ENCODE measurements at regions not wholly inside any gene's neighbourhood (a gene's known extent, or its start where the extent isn't known, plus 50 kb on each side); places are given as distances from the start of the nearest gene placed in this dataset.
"Not testable (repeated sequence)": the region's sequence is repeated elsewhere in the genome, so short reads cannot be mapped to it uniquely, and the experiment has no call there.

DNA sequence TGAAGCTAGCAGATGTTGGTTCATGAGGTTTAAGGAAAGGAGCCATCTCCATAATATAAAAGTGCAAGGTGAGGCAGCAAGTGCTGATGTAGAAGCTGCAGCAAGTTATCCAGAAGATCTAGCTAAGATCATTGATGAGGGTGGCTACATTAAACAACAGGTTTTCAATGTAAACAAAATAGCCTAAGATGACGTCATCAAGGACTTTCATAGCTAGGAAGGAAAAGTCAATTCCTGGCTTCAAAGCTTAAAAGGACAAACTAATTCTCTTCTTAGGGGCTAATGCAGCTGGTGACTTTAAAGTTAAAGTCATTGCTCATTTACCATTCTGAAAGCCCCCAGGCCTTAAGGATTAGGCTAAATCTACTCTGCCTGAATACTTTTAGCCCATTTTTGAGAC lies 141.9 kb downstream of the MID1IP1 start:
- DNase-seq: no peak

DNA sequence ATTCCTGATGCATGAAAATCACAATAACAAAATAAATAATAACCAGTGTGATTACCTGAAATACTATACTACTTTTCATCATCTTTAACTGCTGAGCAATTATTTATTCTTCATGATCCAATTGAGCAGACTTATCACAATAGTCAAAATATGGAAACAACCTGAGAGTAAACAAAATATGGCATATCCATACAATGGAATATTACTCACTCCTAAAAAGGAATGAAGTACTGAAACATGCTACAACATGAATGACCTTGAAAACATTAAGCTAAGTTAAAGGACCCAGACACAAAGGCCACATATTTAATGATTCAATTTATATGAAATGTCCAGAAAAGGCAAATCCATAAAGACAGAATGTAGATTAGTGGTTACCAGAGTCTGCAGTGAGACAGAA lies 146.8 kb downstream of the MID1IP1 start:
- no peak for DNase-seq

DNA sequence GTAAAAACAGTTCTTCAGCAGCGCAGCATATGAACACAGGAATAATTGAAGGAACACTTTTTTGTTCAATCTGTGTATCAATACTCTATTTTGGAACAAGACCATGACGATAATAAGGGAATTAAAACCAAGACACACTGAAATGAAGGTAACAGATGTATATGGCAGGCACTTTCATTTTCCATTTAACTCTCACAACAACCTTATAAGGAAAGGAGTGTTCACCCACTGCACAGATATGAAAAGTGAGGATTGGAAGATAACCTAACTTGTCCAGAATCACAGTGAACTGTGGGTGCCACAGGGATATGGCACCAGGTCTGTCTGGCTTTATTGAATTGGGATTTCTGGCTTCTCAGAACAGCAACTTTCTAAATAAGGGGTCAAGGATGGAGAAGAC lies 153.3 kb downstream of the MID1IP1 start:
- DNase-seq: no peak

DNA sequence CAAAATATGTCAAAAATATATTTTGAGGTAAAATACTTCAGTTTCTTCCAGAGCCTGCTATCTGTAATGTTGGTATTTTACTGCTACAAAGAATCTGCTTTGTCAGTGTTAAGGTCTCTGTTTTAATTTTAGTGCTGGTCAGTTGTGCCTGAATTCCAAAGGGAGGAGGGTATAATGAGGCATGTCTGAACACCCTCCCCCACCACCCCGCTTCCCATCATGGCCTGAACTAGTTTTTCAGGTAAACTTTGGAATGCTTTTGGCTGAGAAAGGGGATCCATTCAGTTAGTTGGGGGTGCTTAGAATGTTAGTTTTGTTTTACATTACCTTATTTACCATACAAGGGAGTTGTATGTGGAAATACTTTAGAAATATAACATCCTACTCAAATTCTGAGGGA lies 158.5 kb downstream of the MID1IP1 start:
- DNase-seq: no peak

DNA sequence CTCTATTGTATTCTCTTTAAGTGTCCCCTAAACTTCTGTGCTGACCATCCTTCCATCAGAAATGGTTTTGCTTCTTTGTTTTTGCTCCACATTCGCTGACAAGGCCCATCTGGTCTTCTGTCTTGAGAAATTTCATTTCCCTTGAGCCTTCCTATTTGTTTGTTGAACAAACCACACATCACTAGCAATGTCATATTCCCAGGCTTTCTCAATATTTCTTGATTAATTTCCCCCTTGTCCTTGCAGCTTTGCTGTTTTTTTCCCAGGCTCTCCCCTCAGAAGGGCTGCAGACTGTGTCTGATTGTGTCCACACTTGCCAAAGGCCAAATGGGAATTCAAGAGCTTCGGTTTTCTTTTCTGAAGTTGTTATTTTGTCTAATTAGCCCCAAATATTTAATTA lies 158.9 kb downstream of the MID1IP1 start:
- no peak for DNase-seq

DNA sequence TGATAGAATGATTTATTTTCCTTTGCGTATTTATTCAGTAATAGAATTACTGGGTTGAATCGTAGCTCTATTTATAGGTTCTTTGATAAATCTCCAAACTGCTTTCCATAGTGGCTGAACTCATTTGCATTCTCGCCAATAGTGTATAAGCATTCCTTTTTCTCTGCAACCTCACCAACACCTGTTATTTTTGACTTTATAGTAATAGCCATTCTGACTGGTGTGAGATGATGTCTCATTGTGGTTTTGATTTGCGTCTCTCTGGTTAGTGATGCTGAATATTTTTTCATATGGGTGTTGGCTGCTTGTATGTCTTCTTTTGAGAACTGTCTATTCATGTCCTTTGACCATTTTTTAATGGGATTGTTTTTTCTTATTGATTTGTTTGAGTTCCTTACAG lies 160.7 kb downstream of the MID1IP1 start:
- DNase-seq: no peak

DNA sequence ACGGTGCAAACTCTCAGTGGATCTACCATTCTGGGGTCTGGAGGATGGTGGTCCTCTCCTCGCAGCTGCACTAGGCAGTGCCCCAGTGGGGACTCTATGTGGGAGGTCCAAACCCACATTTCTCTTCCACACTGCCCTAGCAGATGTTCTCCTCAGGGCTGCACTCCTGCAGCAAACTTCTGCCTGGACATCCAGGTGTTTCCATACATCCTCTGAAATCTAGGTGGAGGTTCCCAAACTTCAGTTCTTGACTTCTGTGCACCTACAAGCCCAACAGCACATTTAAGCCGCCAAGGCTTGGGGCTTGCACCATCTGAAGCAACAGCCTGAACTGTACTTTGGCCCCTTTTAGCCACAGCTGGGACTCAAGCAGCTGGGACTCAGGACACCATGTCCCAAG lies 162.0 kb downstream of the MID1IP1 start:
- not testable (repeated sequence) for DNase-seq

DNA sequence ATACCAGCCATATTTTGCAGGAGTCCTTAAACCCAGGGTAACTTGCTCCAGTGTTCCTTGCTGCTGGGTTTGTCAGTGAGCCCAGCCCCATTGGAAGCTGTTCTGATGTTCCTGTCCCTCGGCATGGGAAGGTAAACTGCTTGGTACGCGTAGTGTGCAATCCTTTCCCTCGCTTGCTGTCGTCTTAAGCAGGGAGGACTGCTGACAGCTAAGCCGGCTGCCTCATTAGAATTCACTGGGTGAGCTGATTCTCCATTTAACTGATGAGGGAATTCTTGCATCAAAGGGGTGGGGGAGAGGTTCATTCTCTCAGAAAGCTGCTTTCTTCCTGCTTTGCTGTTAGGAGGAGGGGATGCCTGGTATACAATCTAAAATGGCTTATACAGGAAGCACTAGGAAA lies 164.6 kb downstream of the MID1IP1 start:
- DNase-seq: no peak

- DNase-seq: no peak
Observed at GRCh38 chrX:38968344-38969216, 167.3 kb downstream of the MID1IP1 start.

DNA sequence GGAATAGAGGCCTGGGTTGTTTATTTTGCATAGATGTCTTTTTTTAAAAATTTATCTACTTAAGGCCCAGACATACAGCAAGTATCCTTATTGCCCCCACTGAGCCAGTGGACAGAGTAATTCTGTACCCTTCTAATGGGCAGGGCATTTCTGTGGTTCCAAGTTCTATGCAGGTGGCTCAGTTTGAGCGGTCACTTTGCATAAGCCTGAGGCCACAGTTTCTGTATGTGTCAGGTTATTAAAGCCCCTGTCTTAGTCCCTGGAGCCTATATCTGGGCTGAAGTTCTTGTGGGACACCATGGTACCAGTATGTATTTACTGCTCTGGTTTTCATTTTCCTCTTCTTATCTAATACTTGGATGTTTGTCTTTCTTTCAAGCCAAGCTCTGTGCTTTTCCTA lies 168.8 kb downstream of the MID1IP1 start:
- DNase-seq: no peak

- no peak for DNase-seq
Observed at GRCh38 chrX:38970845-38971244, 169.6 kb downstream of the MID1IP1 start.

GRCh38 chrX:38973322-38973721 lies 172.1 kb downstream of the MID1IP1 start:
- no peak for DNase-seq

DNA sequence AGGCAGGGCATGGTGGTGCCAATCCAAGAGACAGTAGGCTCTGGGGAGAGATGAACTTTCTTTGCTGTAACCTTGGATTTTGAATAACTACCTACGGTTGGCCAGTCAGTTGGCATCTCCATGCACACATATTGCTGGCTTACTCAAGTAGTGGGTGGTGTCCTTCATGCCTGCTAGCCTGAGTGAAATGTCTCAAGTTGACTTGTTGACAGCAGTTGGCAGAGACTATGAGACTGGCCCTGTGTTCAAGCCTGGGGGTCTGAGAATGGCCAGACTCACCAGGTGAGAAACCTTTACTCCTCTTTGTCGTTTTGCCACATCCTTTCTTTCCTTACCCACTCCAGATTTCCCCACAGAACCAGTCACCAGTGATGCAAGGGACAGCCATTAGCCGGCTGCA lies 173.3 kb downstream of the MID1IP1 start:
- no peak for DNase-seq

DNA sequence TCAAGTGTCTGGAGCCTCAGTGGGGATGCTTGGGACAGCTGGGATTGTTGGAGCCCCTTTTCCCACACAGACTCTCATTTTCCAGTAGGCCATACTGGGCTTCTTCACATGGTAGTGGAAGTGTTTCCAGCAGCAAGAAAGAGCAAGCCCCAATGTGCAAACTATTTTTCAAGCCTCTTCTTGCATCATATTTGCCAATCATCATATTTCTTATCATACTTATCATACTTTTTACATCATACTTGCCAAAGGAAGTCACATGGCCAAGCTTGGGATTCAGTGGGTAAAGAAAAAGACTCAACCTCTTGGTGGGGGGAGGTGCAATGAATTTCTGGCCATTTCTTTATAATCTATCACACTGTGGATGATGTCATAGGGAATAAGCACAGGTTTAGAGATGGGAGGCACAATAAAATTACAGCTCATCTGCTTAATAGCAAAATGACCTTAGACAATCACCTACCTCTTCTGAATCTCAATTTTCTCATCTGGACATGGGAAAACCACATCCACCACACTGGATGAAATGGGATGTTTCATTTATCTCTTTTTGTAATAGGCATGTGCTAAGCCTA lies 174.2 kb downstream of the MID1IP1 start:
- DNase-seq: no peak

DNA sequence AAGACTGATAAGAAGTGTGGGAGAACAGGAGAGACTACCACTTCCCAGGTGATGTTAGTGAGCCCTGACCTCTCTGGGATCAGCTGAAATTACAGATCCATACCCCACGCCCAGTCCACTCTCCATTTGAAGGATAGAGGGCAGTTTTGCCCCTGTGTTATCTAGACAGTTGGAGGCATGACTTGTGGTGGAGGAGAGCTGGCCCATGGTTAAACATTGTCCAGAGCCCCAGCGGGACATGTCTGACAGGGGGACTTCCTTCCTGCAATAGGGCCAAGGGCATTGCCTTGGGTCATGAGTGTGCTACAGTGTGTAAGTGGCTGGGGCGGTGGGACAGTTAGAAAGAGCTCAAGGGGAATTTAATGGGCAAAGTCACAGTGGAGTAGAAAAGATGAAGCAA lies 181.1 kb downstream of the MID1IP1 start:
- DNase-seq: no peak

GRCh38 chrX:38982843-38983242 lies 181.6 kb downstream of the MID1IP1 start:
- no peak for DNase-seq

DNA sequence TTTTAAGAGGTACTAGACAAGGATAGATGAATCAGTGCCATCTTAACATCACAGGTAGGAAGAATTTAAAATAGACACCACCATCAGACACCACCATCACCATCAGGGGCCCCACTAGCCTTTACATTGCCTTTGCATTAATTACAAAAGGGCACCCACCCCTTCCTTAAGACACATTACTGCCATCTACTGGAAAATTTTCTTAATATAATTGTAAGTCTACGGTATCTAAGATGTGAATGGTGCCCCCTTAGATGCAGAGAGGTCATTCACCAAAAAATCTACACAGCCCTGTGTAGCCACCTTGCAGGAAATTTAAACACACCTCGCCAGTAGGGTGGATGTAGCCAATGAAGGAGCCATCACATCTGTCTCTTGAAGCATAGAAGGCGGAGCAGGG lies 184.1 kb downstream of the MID1IP1 start:
- no peak for DNase-seq

GRCh38 chrX:38985945-38986344 lies 184.7 kb downstream of the MID1IP1 start:
- DNase-seq: no peak

GRCh38 chrX:38986586-38986985 lies 185.3 kb downstream of the MID1IP1 start:
- DNase-seq: no peak

DNA sequence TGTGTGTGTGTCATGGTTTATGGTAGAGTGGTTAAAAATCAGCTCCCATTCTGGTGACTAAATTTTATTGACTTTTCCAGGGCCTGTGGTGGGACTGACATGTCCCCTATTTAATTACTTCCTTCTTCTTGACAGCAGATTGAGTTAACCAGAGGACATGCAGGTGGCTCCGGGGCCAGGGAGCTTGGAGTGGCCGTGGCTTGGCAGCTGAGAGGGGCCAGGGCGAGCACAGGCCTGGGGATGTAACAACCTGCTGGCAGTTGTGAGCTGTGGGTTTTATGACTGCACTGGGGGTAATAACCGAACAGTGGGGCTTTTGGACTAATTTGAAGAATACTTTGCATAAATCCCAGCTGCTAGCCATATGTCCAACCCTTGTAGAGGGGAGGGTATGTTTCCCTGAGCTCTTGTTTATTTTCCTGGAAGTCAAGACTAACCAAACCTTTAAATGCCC lies 186.0 kb downstream of the MID1IP1 start:
- DNase-seq: no peak

DNA sequence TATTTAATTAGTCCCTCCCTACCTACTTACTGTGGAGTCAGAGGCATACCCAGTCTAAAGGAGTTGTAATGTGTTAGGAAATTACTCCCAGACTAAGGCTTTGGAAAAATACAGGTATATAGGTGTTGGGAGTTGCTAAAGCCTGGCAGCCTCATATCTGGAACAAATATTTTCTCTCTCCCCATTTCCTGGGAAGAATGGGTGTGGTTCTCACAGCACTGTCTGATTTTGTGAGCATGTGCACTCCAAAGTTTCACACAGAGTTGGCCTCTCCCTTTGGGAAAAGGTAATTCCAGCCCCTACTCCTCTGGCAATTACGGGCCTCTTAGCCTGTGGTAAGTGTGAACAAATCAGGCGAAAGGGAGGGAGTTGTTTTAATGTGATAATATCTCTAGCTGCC lies 187.0 kb downstream of the MID1IP1 start:
- DNase-seq: no peak

DNA sequence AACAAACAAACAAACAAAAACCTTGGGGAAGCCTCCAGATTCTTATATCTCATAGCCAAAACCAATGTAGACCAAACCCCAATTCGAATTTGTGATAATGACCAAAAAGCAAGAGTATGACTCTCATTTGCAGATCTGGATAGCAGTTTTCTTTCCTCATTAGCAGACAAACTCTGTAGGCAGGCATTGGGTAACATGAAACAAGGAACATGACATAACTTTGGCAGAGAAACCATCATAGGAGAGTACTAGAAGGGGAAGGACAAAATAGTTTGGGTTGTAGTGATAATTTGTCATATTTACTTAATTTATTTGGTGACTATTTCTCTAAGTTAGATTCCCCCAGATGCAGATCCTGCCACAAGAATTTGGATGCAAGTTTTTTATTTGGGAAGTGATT lies 187.8 kb downstream of the MID1IP1 start:
- no peak for DNase-seq

DNA sequence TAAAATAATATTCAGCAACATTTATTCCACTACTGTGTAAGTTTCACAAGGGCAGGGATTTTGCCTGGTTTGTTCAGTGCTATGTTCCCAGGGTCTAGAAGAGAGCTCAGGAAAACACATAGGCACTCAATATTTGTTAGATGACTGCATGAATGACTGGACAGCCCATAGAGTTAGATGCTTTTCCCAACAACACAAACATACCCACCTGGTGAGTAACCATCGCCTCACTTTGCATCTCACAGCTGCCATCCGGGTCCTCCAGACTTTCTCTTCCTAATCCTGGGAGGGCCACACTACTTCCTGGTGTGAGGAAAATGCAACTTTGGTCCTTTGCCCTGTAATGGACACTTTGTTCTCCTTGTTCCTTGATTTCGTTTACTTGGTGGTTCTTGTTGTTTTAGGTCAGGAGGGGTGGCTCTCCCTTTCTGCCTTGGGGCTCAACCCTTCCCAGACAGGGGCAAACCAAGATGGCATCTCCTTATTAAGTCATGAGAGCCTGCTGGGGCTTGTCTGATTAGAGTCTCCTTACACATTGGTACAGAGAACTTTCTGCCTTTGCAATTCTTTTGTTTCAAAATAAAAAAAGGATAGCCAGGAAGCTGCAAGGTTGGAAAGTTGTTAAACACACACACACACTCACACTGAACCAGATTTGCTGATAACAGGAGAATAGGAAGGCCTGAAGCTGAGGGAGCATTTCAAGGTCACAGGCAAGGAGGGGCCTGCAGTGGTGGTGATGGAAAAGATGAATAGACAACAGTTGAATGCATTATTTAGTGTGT lies 190.6 kb downstream of the MID1IP1 start:
- DNase-seq: no peak
